Naive B cell (primary cell): ENCODE measurements at regions not wholly inside any gene's neighbourhood (a gene's known extent, or its start where the extent isn't known, plus 50 kb on each side); places are given as distances from the start of the nearest gene placed in this dataset.

Source experiments
- ATAC-seq, 2 donors: fragments of 150-1000 bp; cut with Tn5 transposase; 2 replicates each; pipeline ENCODE4 v1.10.0; 2021; ENCODE audit warnings: low read depth in 2 of 2, mild to moderate bottlenecking in 2 of 2, moderate library complexity in 2 of 2
- DNase-seq: peaks from one replicate; pipeline ENCODE4 v3.0.0; 2022
- H3K27ac Mint-ChIP-seq, 6 donors: one replicate each; pipeline ENCODE4 v1.8.0; 2020 to 2022; ENCODE audit warnings: mild to moderate bottlenecking in 6 of 6, mixed read lengths in 6 of 6, moderate library complexity in 5 of 6, inconsistent platforms in 2 of 6
- H3K27me3 Mint-ChIP-seq, 3 donors: one replicate each; pipeline ENCODE4 v1.8.0; 2021 to 2022; ENCODE audit warnings: mixed read lengths in 3 of 3, mild to moderate bottlenecking in 1 of 3
- H3K36me3 Mint-ChIP-seq, 2 donors: one replicate each; pipeline ENCODE4 v1.8.0; 2020 to 2022; ENCODE audit warnings: mixed read lengths in 2 of 2, inconsistent platforms in 1 of 2, mild to moderate bottlenecking in 1 of 2
- H3K4me1 Mint-ChIP-seq, 3 donors: one replicate each; pipeline ENCODE4 v1.8.0; 2020 to 2022; ENCODE audit warnings: mixed read lengths in 3 of 3, inconsistent platforms in 1 of 3, mild to moderate bottlenecking in 1 of 3, moderate library complexity in 1 of 3
- H3K4me3 Mint-ChIP-seq, 8 donors: one replicate each; pipeline ENCODE4 v1.8.0; 2020 to 2022; ENCODE audit warnings: mild to moderate bottlenecking in 8 of 8, mixed read lengths in 8 of 8, moderate library complexity in 8 of 8, inconsistent platforms in 2 of 8
- H3K9me3 Mint-ChIP-seq, 7 donors: one replicate each; pipeline ENCODE4 v1.8.0; 2020 to 2022; ENCODE audit warnings: mixed read lengths in 7 of 7, mild to moderate bottlenecking in 5 of 7, inconsistent platforms in 2 of 7, moderate library complexity in 1 of 7

GRCh38 chr20:12614764-12615163, 394.0 kb upstream of the SPTLC3 start:
- ATAC-seq (no peak), DNase-seq (no peak)
- H3K9me3 Mint-ChIP-seq: peaks cover 0 to 15% (median 5%) of the 10 kb centered on the region in 7 donors
- no peaks in the 10 kb centered on the region for H3K27me3 Mint-ChIP-seq
- H3K36me3 Mint-ChIP-seq: no peaks in the 10 kb centered on the region
- H3K4me3 Mint-ChIP-seq: no peak overlapping the region
- H3K27ac Mint-ChIP-seq: no peak overlapping the region
- H3K4me1 Mint-ChIP-seq: no peaks in the 10 kb centered on the region

GRCh38 chr20:12617076-12617475, 391.7 kb upstream of the SPTLC3 start:
- no peaks in the 10 kb centered on the region for H3K4me1 Mint-ChIP-seq
- no peaks in the 10 kb centered on the region for H3K36me3 Mint-ChIP-seq
- no peak for DNase-seq
- H3K9me3 Mint-ChIP-seq: peaks cover 0 to 18% (median 5%) of the 10 kb centered on the region in 7 donors
- H3K27me3 Mint-ChIP-seq: no peaks in the 10 kb centered on the region
- H3K4me3 Mint-ChIP-seq: peak overlapping the region in 1 of 8 donors; percentile 68
- no peak for ATAC-seq
- H3K27ac Mint-ChIP-seq: no peak overlapping the region

GRCh38 chr20:12623870-12624269, 384.9 kb upstream of the SPTLC3 start:
- no peak overlapping the region for H3K27ac Mint-ChIP-seq
- DNase-seq (no peak), ATAC-seq (no peak)
- H3K9me3 Mint-ChIP-seq: peaks cover 0 to 6% (median 3%) of the 10 kb centered on the region in 7 donors
- H3K27me3 Mint-ChIP-seq: no peaks in the 10 kb centered on the region
- H3K4me1 Mint-ChIP-seq: no peaks in the 10 kb centered on the region
- no peaks in the 10 kb centered on the region for H3K36me3 Mint-ChIP-seq
- no peak overlapping the region for H3K4me3 Mint-ChIP-seq

GRCh38 chr20:12627485-12627884, 381.3 kb upstream of the SPTLC3 start:
- Mint-ChIP-seq H3K9me3 (peaks cover 0 to 5% (median 3%) of the 10 kb centered on the region in 7 donors), H3K27ac (no peak overlapping the region), H3K36me3 (no peaks in the 10 kb centered on the region), H3K4me3 (no peak overlapping the region), H3K27me3 (no peaks in the 10 kb centered on the region), H3K4me1 (no peaks in the 10 kb centered on the region)
- DNase-seq (no peak), ATAC-seq (no peak)

GRCh38 chr20:12638633-12639312, 370.0 kb upstream of the SPTLC3 start:
- no peak overlapping the region for H3K27ac Mint-ChIP-seq

GRCh38 chr20:12640251-12640650, 368.5 kb upstream of the SPTLC3 start:
- peaks cover 0 to 5% (median 0%) of the 10 kb centered on the region in 7 donors for H3K9me3 Mint-ChIP-seq
- no peak overlapping the region for H3K4me3 Mint-ChIP-seq
- no peaks in the 10 kb centered on the region for H3K36me3 Mint-ChIP-seq
- DNase-seq: no peak
- H3K4me1 Mint-ChIP-seq: no peaks in the 10 kb centered on the region
- H3K27me3 Mint-ChIP-seq: no peaks in the 10 kb centered on the region
- ATAC-seq: no peak
- H3K27ac Mint-ChIP-seq: no peak overlapping the region

More at GRCh38 chr20:12638633-12639312, 370.0 kb upstream of the SPTLC3 start:
- H3K36me3 Mint-ChIP-seq: no peaks in the 10 kb centered on the region
- no peak for DNase-seq
- no peak for ATAC-seq
- no peaks in the 10 kb centered on the region for H3K4me1 Mint-ChIP-seq
- no peaks in the 10 kb centered on the region for H3K27me3 Mint-ChIP-seq
- no peak overlapping the region for H3K4me3 Mint-ChIP-seq
- peaks cover 0 to 5% (median 0%) of the 10 kb centered on the region in 7 donors for H3K9me3 Mint-ChIP-seq

GRCh38 chr20:12641619-12642018, 367.2 kb upstream of the SPTLC3 start:
- peaks cover 0 to 5% (median 0%) of the 10 kb centered on the region in 7 donors for H3K9me3 Mint-ChIP-seq
- no peaks in the 10 kb centered on the region for H3K4me1 Mint-ChIP-seq
- H3K4me3 Mint-ChIP-seq: no peak overlapping the region
- no peaks in the 10 kb centered on the region for H3K36me3 Mint-ChIP-seq
- ATAC-seq (no peak), DNase-seq (no peak)
- H3K27ac Mint-ChIP-seq: no peak overlapping the region
- no peaks in the 10 kb centered on the region for H3K27me3 Mint-ChIP-seq

GRCh38 chr20:12644461-12644860, 364.3 kb upstream of the SPTLC3 start:
- DNase-seq (no peak), ATAC-seq (no peak)
- Mint-ChIP-seq H3K27me3 (no peaks in the 10 kb centered on the region), H3K4me3 (no peak overlapping the region), H3K9me3 (peaks cover 0 to 6% (median 3%) of the 10 kb centered on the region in 7 donors), H3K4me1 (no peaks in the 10 kb centered on the region), H3K36me3 (no peaks in the 10 kb centered on the region), H3K27ac (no peak overlapping the region)

GRCh38 chr20:12649234-12649633, 359.5 kb upstream of the SPTLC3 start:
- DNase-seq (no peak), ATAC-seq (no peak)
- Mint-ChIP-seq H3K36me3 (no peaks in the 10 kb centered on the region), H3K4me1 (no peaks in the 10 kb centered on the region), H3K4me3 (no peak overlapping the region), H3K27me3 (no peaks in the 10 kb centered on the region), H3K27ac (no peak overlapping the region), H3K9me3 (peaks cover 0 to 6% (median 0%) of the 10 kb centered on the region in 7 donors)

- no peak for ATAC-seq
- no peak overlapping the region for H3K27ac Mint-ChIP-seq
- H3K27me3 Mint-ChIP-seq: no peaks in the 10 kb centered on the region
- H3K4me3 Mint-ChIP-seq: no peak overlapping the region
- no peaks in the 10 kb centered on the region for H3K36me3 Mint-ChIP-seq
- H3K4me1 Mint-ChIP-seq: no peaks in the 10 kb centered on the region
- no peak for DNase-seq
- peaks cover 0 to 8% (median 3%) of the 10 kb centered on the region in 7 donors for H3K9me3 Mint-ChIP-seq
Observed at GRCh38 chr20:12653642-12654041, 355.1 kb upstream of the SPTLC3 start.

- Mint-ChIP-seq H3K36me3 (no peaks in the 10 kb centered on the region), H3K9me3 (peaks cover 3 to 17% (median 8%) of the 10 kb centered on the region in 7 donors), H3K4me1 (no peaks in the 10 kb centered on the region), H3K27ac (no peak overlapping the region), H3K27me3 (no peaks in the 10 kb centered on the region), H3K4me3 (no peak overlapping the region)
- ATAC-seq (no peak), DNase-seq (no peak)
Observed at GRCh38 chr20:12659942-12660341, 348.8 kb upstream of the SPTLC3 start.

GRCh38 chr20:12660918-12661317, 347.9 kb upstream of the SPTLC3 start:
- no peak overlapping the region for H3K4me3 Mint-ChIP-seq
- no peak overlapping the region for H3K27ac Mint-ChIP-seq
- no peaks in the 10 kb centered on the region for H3K4me1 Mint-ChIP-seq
- H3K27me3 Mint-ChIP-seq: no peaks in the 10 kb centered on the region
- H3K9me3 Mint-ChIP-seq: peaks cover 3 to 17% (median 9%) of the 10 kb centered on the region in 7 donors
- DNase-seq (no peak), ATAC-seq (no peak)
- H3K36me3 Mint-ChIP-seq: no peaks in the 10 kb centered on the region

GRCh38 chr20:12670301-12670700, 338.5 kb upstream of the SPTLC3 start:
- DNase-seq (no peak), ATAC-seq (no peak)
- Mint-ChIP-seq H3K27ac (no peak overlapping the region), H3K4me3 (no peak overlapping the region), H3K4me1 (no peaks in the 10 kb centered on the region), H3K27me3 (no peaks in the 10 kb centered on the region), H3K9me3 (peaks cover 0 to 13% (median 3%) of the 10 kb centered on the region in 7 donors), H3K36me3 (no peaks in the 10 kb centered on the region)

GRCh38 chr20:12673352-12673751, 335.4 kb upstream of the SPTLC3 start:
- ATAC-seq (no peak), DNase-seq (no peak)
- no peak overlapping the region for H3K27ac Mint-ChIP-seq
- H3K4me1 Mint-ChIP-seq: no peaks in the 10 kb centered on the region
- no peaks in the 10 kb centered on the region for H3K36me3 Mint-ChIP-seq
- H3K27me3 Mint-ChIP-seq: no peaks in the 10 kb centered on the region
- peaks cover 0 to 12% (median 2%) of the 10 kb centered on the region in 7 donors for H3K9me3 Mint-ChIP-seq
- no peak overlapping the region for H3K4me3 Mint-ChIP-seq
